Dedifferentiated amniotic fluid mesenchymal stem cell (primary cell): ENCODE measurements at regions not wholly inside any gene's neighbourhood (a gene's known extent, or its start where the extent isn't known, plus 50 kb on each side); places are given as distances from the start of the nearest gene placed in this dataset.

Experiments
- DNase-seq: peaks from one replicate; pipeline ENCODE4 v3.0.0-alpha.2; 2016; ENCODE audit errors: extremely low spot score

DNA sequence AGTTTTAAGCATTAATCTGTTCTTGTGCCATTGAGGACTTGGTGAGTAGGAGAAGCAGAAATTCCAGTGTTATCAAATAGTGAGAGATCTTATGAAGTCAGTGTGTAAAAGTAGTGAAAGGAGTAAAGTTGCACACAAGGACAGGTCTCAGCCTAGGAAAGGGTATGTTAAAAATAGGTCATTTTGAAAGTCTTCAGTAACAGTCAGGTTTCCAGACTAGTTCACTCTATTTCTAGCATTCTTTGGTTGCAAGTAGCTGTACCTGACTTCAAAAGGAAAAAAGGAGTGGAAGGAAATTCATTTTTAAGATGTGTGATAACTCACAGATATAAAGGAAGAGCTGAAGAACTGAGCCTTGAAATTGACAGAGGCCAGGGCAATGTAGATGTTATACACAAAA, 250.1 kb upstream of the SATB1 start:
- DNase-seq: no peak

DNA sequence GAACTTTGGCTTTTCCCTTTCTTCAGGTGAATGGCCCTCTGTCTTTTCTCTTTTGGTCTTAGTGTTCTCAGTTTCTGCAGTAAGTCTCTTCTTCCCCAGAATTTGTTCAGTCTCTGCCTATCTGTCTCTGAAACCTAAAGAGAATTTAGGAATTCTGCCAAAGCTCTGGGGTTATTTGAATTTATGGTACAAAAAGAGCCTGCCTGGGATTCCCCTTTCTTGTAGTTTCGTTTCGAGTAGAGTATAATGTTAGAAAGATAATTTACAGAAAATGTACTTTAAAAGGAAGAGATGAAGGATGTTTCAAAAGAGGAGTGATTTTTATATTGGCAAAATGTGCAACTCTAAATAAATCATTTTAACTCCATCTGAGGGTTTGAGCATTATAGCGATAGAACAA, 247.4 kb upstream of the SATB1 start:
- DNase-seq: no peak

DNA sequence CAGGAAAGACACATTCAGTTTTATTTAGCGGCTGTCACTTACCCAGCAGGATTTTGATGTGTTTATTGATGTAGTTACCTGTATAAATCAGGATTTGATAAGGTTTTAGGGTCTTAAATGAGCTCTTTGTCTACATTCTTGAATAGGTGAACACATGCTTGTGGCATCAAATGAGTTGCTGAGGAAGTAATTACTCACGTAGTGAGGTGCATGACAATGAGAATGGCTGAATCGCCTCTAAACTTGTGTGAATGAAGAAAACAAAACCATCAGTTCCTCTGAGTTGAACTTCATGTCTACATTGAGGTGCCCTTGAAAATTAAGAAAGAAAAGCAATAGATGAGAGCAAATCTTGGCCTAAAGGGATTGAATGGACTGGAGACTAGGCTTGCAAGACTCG, 245.6 kb upstream of the SATB1 start:
- no peak for DNase-seq

DNA sequence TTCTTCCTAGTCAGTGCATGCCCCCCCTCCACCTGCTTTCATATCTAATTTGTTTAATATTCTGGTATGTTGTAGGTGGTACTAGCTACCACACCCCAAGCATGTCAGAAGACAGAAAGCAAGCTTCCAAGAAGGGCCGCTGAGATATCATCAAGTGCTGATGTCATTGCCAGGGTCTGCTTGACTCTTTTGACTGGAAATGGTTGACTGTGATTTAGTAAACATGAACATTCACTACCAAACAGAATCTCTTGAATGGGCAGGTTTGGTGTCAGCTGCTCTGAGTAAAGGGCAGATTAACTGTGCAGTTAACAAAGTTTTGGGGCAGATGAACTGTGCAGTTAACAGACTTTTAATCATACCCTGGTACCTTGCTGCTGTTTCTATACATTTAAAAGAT, 244.2 kb upstream of the SATB1 start:
- no peak for DNase-seq

DNA sequence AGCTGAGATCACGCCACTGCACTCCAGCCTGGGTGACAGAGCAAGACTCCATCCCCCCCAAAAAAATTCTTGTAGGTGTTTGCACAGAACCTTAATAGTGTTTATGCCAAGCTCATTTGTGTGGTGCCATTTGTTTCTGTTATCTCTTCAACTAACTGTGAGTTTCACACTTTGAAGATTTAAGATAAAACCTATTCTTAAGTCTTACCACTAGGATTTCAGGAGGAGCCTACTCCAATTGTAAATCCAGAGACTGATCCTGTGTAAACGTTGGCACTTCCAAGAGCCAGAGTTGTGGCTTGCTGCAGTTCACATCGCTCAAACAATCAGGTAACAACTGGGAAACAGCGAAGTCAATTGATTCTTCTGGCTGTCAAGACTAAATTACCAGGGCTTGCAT, 242.4 kb upstream of the SATB1 start:
- no peak for DNase-seq

DNA sequence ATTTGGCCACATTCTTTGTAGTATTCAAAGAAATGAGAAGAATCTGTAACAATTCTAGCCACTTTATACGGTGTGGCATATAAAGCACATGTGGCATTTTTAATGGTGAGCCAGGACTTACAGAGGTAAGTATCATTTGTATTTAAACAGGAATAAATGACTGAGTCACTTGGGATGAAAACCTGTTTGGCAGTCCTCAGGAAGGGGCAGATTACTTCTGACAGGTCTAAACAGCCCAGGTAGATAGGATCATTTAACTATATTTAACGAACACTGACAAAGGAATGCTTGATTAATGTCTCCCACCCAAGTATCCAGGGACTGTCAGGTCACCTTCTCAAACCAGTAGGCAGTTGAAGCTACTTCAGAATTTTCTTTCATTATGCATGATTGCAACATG, 241.5 kb upstream of the SATB1 start:
- no peak for DNase-seq

DNA sequence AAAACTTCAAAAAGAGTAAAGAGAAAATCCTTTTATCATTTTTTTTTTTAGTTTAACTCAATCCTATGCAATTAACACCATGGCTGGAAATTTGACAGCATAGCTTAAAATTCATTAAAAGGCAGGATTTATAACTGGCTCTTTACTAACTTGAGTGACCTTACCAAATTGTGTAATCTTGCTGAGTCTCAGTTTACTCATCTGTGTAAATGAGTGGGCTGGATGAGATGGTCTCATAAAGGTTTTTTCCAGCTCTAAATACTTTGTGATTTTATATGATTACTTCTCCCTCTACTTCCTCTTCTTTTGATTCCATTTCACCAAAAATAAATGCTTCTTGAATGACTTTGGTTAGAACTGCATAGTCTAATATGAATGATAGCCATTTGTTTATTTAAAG, 234.9 kb upstream of the SATB1 start:
- DNase-seq: no peak

DNA sequence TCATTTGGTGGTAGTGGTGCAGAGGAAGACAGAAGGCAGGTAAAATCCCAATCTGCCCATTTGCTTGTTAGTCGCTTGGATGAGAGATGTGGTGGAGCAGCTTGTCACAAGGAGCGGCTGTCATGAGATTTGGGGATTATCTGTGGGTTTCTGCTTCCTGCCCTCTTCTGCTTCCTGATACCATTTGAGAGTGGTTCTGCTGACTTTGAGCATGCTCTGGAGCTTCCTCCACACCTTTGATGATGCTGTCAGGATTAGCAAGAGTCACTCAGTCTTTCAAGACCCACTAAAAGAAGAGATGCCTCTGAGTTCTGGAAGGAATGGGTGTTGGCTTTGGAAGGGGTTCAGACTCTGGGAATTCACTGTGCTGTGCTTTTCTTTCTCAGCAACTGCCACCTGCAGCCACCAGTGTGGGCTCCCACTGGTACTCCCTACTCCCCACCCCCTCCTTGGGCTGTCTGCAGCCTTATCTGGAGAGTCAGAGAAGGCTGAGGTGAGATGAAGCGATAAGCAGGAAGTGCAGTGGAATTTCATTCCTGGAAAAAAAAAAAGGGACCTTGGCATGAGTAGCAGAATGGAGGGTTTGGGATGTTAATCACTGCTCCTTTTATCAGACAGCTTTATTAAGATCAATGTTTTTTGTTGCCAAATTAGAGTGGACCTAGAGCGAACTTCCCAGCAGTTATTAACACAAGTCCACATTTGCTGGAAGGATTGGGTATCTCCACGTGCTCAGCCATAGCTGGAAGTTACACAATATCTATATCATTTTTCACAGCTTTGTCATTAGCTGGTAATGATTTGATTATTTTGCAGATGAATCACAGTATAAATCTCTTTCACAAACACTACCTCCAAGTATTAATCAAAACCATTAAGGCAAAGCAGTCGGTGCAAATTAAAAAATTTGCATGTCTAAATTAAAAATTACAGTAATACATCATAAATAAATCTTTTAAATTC, 233.0 kb upstream of the SATB1 start:
- DNase-seq: no peak

DNA sequence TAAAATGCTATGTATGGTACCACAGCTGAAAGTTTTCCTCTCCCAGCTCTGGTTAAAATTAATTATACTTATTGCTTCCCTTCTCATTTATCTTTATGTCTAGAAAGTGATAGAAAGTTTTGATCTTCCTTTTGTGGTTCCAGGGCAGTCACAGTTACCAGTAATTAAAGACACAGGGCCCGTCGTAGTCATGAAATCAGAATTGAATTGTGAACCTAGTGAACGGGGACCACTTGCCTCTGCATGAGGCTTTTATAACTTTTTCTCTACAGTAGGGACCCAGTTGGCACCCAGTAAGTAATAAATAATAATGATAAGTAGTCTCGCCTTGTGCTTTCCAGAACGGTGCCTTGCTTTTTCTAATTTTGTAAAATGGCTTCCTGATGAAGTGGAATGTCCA, 231.7 kb upstream of the SATB1 start:
- no peak for DNase-seq

DNA sequence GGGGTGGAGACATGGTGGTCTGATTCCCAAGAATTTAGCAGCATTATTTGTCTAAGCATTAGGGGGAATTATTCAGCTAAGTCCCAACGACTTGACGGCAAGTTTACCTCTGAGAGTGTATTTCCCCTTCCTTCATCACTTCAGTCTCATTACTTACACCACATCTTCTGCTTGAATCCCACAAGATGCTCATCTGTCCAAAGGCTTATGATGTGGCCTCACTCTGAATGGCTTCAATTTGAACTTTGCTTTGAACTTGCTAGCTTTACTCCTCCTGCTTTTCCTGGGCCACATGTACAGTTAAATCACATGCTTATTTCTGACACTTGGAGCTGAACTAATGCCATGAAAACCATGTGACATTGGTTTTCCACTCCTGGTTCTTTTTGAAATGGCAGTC, 231.3 kb upstream of the SATB1 start:
- DNase-seq: no peak

DNA sequence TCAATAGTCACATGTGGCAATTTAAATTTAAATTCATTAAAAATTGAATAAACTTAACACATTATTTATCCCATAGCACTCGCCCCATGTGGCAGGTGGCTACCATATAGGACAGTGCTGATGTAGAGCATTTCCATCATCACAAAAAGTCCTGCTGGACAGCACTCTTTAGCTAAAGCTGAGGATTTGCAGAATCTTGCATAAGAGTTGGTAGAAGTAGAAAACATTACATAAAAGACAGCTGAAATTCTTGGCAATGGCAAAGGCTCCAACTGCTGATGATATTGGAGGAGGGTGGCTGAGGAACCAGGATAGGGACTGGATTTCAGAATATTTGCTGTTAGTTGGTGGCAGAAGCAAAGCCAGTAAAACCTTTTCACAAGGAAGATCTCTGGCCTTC, 230.7 kb upstream of the SATB1 start:
- DNase-seq: no peak

DNA sequence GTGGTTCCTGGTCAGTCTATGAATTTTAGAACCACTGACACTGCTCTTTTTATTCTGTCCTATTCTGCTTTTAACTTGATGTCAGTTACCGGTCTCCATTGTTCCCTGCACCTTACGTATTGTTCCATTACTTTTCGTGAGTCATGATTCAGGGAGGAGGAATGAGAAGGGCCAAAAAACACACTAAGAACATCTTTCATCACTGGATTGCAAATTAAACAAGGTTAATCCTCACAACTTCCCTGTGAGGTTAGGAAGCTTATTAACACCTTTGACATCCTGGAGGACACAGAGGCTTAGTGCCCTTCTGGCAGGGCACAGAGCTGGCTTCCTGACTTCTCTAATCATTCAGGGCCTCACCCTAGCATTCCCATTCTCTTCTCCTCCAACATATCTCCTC, 227.6 kb upstream of the SATB1 start:
- no peak for DNase-seq

DNA sequence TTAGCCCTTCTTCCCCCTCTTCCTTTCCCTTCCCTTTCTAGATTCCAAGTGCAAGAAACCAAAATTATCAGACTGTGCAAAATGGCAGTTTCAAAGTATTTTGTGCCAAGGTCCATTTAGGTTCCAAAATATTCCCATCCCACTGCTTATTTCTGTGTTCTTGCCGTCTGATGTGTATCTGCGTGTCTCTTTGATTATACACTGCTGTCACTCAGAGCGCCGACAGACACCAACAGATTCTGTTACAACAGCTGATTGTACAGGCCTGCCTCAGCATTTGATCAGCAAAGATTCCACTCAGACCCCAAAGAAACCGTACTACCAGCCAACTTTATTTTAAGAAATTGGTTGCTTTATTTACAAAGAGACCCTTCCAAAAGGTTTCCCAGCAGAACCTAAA, 225.6 kb upstream of the SATB1 start:
- DNase-seq: no peak

DNA sequence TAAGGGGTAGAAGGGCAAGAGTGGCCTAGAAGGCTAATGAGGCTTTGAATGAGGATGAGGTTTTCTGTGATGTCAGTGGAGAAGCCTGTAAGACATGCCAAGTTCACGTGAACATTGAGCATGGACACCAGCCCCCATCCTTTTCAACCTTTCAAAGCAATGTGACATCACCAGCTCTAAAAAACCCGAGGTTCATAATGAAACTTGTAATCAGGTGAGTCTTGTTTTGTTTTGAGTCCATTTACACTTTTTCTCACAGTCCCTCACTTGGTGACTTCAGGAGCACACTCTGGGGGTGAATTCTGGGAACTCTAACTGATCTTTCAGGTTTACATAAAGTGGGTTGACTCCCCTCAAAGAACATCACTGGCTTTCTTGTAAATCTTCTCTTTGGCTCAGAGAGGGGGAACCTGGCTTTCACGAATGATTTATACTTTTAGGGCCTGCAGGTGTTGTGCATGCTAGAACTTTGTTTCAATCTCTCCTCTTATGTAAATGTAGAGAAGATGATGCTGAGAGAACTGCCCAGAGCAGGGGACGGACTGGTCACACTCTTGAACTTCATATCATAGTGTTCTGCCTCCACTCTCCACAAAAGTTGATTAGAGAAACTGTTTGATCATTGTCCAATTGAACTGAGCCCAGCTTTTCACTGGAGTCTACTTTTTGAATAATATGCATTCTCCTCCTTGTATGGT, 224.7 kb upstream of the SATB1 start:
- DNase-seq: no peak

DNA sequence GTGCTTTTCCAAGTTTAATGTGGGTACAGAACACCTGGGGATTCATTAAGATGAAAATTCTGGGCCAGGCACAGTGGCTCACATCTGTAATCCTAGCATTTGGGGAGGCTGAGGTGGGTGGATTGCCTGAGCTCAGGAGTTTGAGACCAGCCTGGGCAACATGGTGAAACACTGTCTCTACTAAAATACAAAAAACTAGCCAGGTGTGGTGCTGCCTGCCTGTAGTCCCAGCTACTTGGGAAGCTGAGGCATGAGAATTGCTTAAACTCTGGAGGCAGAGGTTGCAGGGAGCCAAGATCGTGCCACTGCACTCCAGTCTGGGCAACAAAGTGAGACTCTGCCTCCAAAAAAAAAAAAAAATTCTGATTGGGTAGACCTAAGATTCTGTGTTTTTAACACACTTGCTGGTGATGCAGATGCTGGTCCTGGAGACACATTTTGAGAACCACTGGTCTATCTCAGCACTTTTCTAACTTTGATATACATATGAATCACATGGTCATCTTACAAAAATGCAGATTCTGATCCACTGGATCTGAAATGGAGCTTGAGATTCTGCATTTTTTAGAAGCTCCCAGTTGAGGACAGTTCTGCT, 223.8 kb upstream of the SATB1 start:
- DNase-seq: no peak

DNA sequence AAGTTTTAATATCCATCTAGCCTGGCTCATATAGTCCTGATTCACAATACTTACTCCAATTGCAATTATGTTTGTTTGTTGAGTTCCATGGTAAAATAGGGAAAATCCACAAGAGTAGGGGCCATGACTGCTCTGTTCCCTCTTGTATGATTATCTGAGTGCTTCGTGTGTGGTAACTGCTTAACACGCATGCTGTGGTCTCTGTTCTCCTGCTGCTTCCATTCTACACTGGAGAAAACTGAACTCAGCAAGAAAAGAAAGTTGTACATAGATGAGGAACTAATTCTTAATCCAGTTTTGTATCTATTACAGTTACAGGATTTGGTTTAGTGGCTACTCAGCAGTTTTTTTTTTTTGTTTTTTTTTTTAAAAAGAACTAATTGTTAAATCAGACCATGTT, 223.0 kb upstream of the SATB1 start:
- DNase-seq: no peak

DNA sequence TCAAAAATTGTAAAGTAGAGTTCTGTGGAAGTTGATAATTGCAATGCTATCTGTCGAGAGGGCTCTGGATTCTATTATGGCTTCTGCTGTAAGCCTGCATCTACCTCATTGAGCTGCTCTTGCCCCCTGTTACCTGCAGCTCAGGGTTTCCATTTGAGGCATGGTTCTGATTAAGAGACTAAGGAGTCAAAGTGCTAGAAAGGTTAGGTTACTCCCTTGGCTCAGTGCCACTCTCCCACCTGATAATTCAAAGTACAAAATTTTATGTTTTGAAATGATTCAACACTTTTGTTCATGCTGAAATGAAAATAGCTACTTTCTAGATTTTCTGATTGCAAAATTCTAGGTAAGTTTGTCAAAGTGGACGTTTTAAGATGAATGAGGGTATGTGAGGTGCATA, 220.5 kb upstream of the SATB1 start:
- DNase-seq: no peak

DNA sequence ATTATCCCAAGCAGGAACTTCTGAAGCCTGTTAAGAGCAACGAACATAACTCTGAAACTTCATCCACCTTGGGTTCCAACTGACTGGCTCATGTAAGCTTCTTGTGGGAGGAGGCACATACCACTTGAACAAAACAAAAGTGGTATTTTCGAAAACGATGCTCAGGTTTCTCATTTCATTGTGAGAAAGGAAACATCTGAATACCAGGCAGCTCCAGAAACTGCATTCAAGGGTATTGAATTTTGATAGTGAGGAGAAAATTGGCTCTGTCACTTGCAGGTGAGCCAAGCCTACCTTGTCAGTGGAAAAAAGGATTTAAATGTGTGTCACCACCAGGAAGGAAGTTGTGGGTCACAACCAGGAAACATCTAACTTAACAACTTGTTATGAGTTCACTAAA, 218.1 kb upstream of the SATB1 start:
- no peak for DNase-seq

DNA sequence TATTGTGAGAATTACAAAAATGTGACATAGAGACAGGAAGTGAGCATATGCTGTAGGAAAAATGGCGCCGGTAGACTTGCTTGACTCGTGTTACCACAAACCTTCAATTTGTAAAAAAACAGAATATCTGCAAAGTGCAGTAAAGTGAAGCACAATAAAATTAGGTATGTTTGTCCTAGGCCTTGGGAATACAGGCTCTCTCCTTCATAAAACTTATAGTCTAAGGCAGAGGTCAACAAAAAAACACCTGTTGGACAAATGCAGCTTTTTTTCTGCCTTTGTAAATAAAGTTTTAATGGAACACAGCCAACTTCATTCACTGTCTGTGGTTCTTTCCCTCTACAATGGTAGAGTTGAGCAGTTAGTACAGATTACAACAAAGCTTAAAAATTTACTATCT, 216.8 kb upstream of the SATB1 start:
- no peak for DNase-seq

DNA sequence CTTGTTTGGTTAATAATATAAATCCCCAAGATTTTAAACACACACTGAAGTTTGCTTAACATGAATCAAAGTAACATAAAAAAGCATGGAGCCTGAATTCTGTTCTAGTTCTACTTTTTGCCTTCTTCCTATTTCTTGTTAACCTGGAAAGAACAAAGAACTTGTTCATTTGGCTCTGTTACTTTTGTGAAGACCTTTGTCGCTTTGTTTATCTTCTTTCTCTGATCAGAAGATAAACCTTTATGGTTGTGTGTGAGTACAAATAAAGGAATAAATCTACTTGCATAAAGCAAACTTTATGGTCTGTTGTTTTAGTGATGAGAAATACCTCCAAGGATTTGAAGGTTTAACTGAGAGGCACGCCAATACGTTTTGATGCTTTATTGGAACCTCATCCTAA, 210.1 kb upstream of the SATB1 start:
- no peak for DNase-seq

DNA sequence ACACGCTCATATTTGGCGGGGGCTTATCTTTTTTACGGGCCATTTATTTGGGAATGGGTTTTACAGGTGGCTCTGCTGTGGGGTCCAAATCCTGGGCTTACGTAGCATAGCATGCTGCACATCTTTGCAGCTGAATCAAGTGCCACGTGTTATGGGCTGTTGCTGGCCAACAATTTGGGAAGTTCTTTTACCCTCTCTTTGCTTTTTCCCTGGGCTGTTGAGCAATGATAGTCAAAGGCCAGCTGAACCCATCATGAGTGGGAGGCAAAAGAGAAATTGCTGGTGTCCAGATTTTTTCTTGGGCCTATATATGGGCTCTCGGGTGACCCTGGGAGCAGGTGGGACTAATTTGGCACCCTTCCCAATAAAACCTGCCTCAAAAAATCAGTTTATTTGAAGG, 209.3 kb upstream of the SATB1 start:
- no peak for DNase-seq

DNA sequence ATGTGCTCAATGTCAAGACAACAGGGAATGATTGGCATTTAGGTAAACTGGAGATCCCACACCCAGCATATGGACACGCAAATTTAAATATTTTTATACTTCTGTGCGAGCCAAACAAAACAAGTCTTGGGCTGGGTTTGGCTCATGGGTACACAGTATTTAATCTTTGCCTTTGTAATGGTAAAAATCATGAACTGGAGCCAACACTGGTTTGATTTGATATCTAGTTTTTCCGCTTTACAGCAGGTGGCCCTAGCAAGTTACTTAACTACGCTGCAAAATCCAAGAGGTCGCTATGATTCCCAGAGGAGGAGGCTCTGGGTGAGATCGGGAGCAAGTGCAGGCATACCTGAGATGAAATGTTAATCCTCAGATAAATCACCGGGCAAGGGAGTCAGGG, 207.9 kb upstream of the SATB1 start:
- no peak for DNase-seq

DNA sequence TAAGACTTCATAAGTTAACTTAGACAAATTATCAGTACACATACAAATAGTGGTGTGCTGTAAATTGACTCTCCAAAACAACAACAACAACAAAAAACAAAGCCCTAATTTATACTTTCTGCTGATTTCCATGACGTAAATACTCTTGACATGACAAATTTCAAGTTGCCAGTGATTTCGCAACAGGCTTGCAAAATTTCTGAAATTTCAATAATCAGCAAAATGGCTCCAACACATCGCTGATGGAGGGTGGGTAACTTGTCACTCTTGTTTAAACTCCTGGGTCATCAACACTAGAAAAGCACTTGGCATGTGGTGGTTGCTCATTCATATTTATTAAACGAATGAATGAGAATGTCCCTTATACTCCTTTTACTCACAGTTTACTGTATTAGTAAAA, 205.2 kb upstream of the SATB1 start:
- DNase-seq: no peak
